GM10847 (cell line): ENCODE measurements at regions not wholly inside any gene's neighbourhood (a gene's known extent, or its start where the extent isn't known, plus 50 kb on each side); places are given as distances from the start of the nearest gene placed in this dataset.

Experiments
- POLR2A ChIP-seq: IDR thresholded peaks from 2 replicates; pipeline ENCODE4 v1.6.1; 2011; ENCODE audit not compliant: insufficient read length; ENCODE audit errors: extremely low read depth

DNA sequence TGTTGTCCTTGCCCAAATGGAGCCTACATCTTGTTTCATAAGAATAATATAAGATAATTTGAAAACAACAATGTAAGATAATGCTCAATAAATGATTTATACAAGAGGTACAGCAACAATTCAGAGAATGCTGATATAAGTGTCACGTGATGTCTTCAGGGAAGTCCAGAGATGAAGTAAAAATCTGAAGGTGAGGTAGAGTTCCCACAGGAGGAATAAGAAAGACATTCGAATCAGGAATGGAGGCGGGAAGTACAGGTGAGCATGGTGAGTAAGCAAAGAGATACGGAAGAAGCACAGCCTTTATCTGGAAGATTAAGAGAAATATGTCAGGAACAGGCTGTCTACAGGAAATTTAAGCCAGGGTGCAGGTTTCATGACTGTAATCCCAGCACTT lies 165.9 kb upstream of the MARCKS start:
- no peak for TF ChIP-seq POLR2A

DNA sequence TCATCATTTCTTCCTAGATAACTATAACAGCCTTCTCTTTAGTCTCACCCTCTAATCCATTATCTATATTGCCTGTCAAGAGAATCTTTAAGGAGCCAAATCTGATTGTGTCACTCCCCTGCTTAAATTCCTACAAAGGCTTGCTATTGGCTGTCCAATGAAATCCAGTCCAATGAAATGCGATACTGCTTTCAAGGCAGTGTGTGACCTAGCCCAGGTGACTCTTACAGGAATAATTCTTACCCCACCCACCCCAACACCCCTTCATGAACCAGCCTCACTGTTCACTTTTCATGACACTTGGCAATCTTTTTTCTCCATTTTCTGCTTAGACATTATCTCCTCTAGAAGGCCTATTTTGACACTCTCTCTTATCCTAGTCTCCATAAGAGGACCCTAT lies 163.3 kb upstream of the MARCKS start:
- no peak for TF ChIP-seq POLR2A

DNA sequence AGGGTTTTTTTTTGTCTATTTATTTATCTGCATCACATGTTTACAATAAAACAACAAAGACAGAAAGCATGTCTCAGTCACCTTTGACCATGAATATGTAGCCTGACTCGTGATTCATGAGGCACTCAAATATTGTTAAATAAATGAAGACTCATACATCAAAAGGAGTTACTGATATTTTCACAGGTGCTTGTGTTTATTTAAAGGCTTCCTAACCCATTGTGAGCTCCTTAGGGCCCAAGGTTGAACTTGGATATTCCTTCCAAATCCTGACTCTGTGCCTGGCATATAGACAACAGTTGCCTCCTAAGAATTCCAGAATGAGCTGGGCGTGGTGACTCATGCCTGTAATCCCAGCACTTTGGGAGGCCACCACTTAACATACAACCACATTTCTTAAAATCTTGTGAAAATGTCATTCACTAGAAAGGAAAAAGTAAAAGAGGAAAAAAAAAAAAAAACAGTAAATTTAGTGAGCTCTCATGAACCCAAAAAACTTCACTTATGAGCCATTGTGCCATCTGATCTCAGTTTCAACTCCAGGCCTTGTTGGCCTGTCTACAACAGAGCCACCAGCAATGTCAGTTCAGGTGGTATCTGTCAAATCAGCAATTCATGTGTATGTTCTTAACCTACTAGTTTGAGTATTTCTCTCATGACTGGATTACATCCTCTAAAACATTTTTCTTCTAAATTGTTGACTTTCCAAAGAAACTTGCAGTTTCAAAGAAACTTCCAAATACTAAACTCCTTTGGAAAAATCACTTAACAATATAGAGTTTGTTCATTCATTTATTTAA lies 162.7 kb upstream of the MARCKS start:
- TF ChIP-seq POLR2A: no peak

DNA sequence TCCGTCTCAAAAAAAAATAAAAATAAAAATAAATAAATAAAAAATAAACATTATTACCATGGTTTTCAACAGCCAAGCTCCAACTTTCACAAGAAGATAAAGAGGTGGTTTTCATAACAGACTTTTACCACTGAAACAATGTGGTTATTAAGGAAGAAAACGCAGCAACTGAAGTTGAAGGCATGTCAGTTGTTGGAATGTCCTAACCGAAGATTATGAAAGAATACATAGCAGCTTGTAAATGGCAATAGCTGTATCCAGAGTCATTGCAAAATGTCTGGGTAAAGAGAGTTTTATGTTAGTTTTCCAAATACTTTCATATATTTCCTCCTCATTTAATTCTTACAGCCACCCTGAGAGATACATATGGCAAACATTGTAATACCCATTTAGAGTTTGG lies 161.6 kb upstream of the MARCKS start:
- TF ChIP-seq POLR2A: no peak

DNA sequence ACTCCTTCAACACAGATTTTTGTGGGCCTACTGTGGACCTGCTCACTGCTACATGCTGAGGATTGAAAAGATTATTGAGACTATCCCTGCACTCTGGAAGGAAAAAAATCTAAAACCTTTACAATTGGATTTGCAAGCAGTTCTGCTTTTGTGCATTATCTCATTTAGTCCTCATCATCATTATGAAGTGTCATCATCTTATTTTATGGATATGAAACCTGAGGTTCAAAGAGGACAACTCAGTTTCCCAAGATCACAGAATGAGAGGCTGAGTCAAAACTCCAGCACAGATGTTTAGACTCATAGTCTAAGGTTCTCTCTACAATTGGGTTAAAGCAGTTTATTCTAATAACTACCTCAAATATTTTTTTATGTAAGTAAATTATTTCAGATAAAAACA lies 160.2 kb upstream of the MARCKS start:
- TF ChIP-seq POLR2A: no peak

DNA sequence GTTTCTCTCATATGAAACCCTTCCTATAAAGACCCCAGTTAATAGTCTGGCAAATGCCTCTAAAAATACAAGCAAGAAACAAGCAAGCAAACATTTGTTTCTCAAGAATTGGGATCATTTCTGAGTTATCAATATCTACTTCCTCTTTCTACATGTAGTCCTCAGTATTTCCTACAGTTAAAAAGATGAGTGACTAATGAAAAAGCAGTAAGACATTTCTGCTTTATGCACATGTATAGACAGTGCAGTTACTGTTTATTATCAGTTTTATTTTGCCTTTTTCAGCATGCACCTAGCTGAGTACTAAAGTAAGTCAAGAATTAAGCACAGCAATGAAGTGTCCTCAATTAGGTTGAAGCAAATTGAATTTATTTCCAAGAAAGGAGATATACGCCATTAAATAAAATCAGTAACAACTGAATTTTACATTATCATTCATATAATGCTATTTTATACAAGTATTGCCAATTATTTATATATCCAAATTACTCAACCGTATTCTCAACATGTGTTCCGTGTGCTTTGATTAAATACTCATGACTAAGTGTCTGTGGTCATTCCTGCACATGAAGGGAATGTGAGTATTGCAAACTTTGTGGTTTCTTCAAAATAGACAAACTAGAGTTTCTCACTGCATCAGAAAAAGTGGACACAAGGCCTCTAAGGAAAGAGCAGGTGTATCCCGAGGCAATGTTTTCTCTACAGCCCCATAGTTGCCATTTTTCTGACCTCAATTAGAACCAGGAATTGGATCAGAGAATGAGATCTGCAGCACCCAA lies 159.3 kb upstream of the MARCKS start:
- TF ChIP-seq POLR2A: no peak

DNA sequence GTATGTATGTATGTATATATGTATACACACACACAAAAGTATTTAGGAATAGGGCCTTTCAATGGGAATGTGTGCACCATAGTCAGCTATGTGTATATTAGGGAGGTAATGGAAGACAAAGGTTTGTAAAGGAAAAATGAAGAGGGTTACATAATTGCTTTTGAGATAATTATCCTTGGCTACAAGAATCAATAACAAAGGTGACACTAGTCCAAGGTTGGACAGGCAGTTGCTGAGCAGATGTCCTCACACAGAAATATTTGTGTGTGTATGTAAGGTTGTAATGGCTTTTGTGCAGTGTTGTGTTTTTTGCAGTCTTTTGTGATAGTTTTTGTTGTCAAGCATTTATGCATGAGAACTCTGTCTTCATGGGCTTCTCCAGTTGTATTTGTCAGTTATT lies 157.9 kb upstream of the MARCKS start:
- TF ChIP-seq POLR2A: no peak

DNA sequence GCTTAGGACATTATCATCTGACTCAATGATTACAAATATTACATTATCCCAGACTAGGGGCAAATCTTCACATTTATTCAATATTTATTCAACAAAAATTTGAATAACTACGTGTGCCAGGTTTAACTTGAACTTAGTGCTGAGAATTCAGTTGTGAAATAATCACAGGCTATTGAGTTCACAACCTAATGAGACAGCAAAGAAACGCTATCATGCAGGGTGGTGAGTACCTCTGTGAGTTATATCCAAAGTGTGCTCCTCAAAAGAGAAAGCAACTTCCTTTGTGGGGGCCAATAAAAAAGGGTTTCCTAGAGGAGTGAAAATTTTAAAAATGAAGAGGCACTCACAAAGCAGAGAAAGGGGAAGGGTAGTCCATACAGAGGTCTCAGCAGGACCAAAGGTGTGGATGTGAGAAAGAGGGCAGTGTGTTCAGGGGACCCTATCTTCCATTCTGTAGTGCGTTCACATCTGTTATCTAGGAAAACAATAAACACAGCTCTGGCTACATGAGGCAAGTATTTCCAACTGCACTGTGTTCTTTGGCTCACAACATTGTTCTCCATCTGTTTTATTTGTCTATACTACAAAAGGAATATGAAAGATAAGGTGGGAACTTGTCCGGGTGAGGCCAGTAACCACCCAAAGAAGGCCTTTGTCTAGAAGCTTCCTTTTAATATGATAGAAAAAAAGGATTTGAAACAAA lies 155.4 kb upstream of the MARCKS start:
- no peak for TF ChIP-seq POLR2A

DNA sequence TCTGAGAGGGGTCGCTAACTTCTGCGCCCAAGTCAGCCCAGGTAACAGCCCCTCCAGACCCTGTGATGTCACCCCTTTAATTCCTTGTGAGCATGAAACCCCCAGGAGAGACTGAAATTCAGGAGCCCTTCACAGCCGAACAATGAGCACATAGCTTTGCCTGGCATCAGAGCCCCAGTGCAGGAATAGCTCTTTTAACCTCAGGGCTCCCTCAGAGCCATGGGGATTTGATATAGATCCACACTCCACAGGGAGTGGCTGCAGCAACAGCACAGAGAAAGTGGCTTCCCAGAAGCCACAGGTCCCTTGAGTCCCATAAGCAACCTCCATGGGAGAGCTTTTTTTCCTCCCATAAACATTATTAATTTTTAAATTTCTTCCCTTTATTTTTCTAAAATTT lies 150.0 kb upstream of the MARCKS start:
- TF ChIP-seq POLR2A: no peak

DNA sequence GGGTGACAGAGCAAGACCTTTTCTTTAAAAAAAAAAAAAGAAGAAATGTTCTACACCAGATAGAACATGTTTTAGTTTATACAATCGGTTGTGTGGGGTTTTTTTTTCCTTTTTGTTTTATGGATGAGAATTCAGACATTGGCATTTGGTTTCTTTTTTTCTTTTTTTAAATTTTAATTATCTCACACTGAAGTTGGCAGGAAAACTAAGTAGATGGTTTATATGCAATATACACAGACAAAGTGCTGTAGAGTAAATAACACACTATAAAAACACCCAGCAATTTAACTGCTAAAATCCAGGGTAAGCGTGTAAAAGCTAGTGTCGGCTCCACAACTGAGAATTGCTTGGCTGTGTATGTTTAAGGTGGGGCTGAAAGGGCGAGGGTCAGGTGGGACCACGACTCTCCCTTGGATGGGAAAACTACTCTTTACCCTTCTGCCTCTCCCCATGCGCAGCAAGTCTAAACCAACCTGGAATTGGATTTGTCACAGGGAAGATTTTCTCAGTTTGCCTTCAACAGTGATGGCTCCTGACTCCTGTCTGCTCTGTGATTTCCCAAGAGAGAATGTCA lies 147.1 kb upstream of the MARCKS start:
- TF ChIP-seq POLR2A: no peak

DNA sequence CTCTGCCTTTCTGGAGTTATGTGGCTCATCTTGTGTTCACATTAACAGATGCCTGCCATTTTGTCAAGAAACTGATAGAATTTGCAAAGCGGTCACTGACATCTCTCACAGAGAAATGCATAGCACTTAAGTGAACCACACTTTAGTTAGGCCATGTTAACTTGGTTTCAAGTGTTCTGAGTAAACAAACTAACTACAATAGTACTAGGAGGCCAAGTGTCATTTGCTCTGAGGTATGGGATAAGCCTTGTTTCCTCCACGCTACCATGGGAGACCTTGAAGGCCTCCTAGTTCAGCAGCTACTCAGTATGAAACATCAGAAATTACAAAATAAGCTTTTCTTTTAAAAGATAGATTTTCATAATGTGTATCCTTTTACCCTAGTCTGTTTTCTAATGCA lies 143.5 kb upstream of the MARCKS start:
- TF ChIP-seq POLR2A: no peak

DNA sequence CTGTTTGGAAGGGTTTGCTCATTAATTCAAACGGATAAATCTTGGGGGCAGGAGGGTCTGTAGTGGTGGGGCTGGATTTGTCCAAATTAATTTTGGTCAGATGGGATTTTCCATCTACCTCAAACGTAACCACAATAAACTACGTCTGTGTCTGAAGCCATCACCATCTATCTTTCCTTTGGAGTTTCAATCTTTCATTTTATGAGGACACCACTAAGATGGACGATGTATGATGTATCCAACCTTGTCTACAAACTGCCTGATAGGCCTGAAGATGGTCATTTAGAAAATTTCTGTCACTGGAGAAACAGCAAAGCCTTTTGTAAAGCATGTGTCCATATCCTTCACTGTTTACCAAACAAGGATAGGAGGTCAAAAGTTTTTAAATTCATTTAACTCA lies 138.6 kb upstream of the MARCKS start:
- no peak for TF ChIP-seq POLR2A

DNA sequence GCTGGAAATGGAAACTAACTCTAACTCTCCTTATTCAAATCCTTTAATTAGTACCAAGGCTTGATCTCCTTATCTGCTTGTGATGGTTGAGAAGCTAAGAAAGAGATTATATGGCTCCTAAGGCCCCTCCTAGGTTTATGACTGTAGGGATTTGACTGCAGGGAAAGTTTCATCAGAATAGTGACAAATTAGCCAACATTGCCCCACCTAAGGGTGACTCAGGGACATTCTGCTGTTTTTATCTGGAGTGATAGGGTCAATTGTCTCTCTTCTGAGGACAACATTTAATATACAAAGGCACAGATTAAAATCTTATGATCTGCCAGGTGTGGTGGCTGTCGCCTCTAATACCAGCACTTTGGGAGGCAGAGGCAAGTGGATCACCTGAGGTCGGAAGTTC lies 138.1 kb upstream of the MARCKS start:
- TF ChIP-seq POLR2A: no peak

DNA sequence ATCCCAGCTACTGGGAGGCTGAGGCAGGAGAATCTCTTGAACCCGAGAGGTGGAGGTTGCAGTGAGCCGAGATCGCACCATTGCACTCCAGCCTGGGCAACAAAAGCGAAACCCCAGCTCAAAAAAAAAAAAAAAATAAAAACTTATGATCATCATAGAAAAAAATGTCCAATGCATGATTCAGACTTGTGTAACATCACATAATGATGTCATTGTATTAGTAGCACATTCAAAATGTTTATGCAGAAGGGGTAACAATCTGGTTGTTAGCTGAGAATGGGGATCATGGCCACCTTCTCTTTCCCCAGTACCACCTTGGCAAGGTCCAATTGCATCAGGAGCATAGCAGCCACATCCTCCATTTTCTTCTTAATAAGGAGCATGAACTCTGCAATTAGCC lies 137.6 kb upstream of the MARCKS start:
- no peak for TF ChIP-seq POLR2A

DNA sequence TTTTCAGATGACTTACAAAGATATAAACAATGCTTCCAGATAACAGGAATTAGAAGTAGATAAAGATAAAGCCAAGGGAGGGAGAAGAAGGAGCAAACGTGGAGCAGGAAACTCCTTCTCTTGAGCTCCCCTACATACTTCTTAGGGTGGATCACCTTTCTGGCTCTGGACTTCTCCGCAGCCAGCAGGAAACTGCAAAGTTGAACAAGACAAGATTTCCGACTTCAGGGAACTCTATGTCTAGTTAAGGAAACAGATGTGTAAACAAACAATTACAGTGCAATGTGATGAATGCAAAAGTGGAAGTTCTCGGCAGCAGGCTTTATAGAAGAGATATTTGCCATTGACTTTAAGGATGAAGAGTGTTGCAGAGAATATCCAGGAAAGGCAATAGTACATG lies 134.0 kb upstream of the MARCKS start:
- TF ChIP-seq POLR2A: no peak

DNA sequence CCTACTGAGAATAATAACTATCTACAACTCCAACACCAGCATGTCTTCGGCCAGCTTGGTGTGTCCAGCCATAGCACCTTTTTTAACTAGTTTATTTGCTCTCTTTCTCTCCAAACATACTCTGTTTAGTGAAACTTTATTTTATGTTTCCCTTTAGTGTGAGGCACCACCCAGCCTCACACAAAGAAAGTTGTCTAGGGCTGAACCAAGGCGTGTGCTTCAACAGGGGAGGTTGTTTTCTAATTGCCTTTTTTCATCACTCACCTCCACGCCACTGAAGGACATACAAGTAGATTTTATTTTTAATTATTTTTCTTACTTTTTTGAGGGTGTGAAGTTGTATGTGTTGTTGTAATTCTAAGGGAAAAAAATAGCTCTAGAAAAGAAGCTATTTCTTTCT lies 125.6 kb upstream of the MARCKS start:
- no peak for TF ChIP-seq POLR2A
